GM23338 (cell line): ENCODE measurements at regions not wholly inside any gene's neighbourhood (a gene's known extent, or its start where the extent isn't known, plus 50 kb on each side); places are given as distances from the start of the nearest gene placed in this dataset.
A peak's percentile ranks its signal among the peaks of the same experiment; 100 is the strongest.

Source experiments
- ATAC-seq: fragments of 200-7000 bp; cut with Tn5 transposase; 3 replicates; pipeline ENCODE4 v1.9.1; 2020
- DNase-seq: peaks from one replicate; pipeline ENCODE4 v3.0.0-alpha.2; 2015; ENCODE audit warnings: low spot score
- H2AFZ ChIP-seq: fragments of 200-600 bp; sonication (generic); 2 replicates; pipeline ENCODE4 v1.8.0; 2016; ENCODE audit warnings: antibody characterized with exemption, mild to moderate bottlenecking, moderate library complexity
- H3F3A ChIP-seq: fragments of 200-600 bp; sonication (generic); replicated peaks from 2 replicates; pipeline ENCODE4 v1.8.0; 2017; ENCODE audit warnings: antibody characterized with exemption, mixed run types, low read depth
- H3K27ac ChIP-seq: fragments of 200-600 bp; sonication (generic); 2 replicates; pipeline ENCODE4 v1.6.1; 2016; ENCODE audit warnings: low read depth
- H3K27me3 ChIP-seq: fragments of 200-600 bp; sonication (generic); 2 replicates; pipeline ENCODE4 v1.8.0; 2016; ENCODE audit warnings: mild to moderate bottlenecking, mixed run types, moderate library complexity; ENCODE audit not compliant: insufficient read depth
- H3K36me3 ChIP-seq: fragments of 200-600 bp; sonication (generic); 2 replicates; pipeline ENCODE4 v1.8.0; 2016; ENCODE audit warnings: mild to moderate bottlenecking; ENCODE audit not compliant: insufficient read depth
- H3K4me1 ChIP-seq: fragments of 200-600 bp; sonication (generic); 2 replicates; pipeline ENCODE4 v1.8.0; 2016; ENCODE audit warnings: mild to moderate bottlenecking, moderate library complexity; ENCODE audit not compliant: insufficient read depth
- H3K4me2 ChIP-seq: fragments of 200-600 bp; sonication (generic); 2 replicates; pipeline ENCODE4 v1.7.1; 2017; ENCODE audit warnings: mixed run types
- H3K4me3 ChIP-seq: fragments of 200-600 bp; sonication (generic); 2 replicates; pipeline ENCODE4 v1.6.1; 2016; ENCODE audit warnings: mixed run types
- H3K79me2 ChIP-seq: fragments of 200-600 bp; sonication (generic); replicated peaks from 2 replicates; pipeline ENCODE4 v1.8.0; 2017; ENCODE audit warnings: mild to moderate bottlenecking; ENCODE audit not compliant: insufficient read depth
- H3K9me2 ChIP-seq: fragments of 200-600 bp; sonication (generic); 2 replicates; pipeline ENCODE4 v1.8.0; 2017; ENCODE audit not compliant: insufficient read depth
- H4K20me1 ChIP-seq: fragments of 200-600 bp; sonication (generic); replicated peaks from 2 replicates; pipeline ENCODE4 v1.8.0; 2017; ENCODE audit warnings: mild to moderate bottlenecking; ENCODE audit not compliant: insufficient read depth
- H3K27ac Mint-ChIP-seq: 2 replicates; pipeline ENCODE4 v1.8.0; 2020; ENCODE audit warnings: inconsistent platforms, mild to moderate bottlenecking, moderate library complexity, mixed read lengths
- H3K27me3 Mint-ChIP-seq: 3 replicates; pipeline ENCODE4 v1.8.0; 2022; ENCODE audit warnings: low read depth, mild to moderate bottlenecking, moderate library complexity, mixed read lengths, inconsistent platforms; ENCODE audit not compliant: insufficient read depth, poor library complexity
- H3K36me3 Mint-ChIP-seq: 3 replicates; pipeline ENCODE4 v1.8.0; 2021; ENCODE audit warnings: low read depth, mild to moderate bottlenecking, inconsistent platforms, moderate library complexity, mixed read lengths
- H3K4me1 Mint-ChIP-seq: 3 replicates; pipeline ENCODE4 v1.8.0; 2020; ENCODE audit warnings: mild to moderate bottlenecking, inconsistent platforms, mixed read lengths
- H3K4me3 Mint-ChIP-seq: 3 replicates; pipeline ENCODE4 v1.8.0; 2021; ENCODE audit warnings: moderate library complexity, mild to moderate bottlenecking, inconsistent platforms, mixed read lengths
- H3K9me3 Mint-ChIP-seq: 3 replicates; pipeline ENCODE4 v1.8.0; 2020; ENCODE audit warnings: moderate library complexity, mild to moderate bottlenecking, inconsistent platforms, mixed read lengths
- ETS1 ChIP-seq: IDR thresholded peaks from 2 replicates; pipeline ENCODE4 v1.6.1; 2016; ENCODE audit warnings: antibody characterized with exemption
- JUNB ChIP-seq: IDR thresholded peaks from one replicate; pipeline ENCODE4 v1.6.1; 2016; ENCODE audit warnings: antibody characterized with exemption; ENCODE audit not compliant: unreplicated experiment
- POLR2AphosphoS5 ChIP-seq: IDR thresholded peaks from 2 replicates; pipeline ENCODE4 v1.6.1; 2016; ENCODE audit warnings: antibody characterized with exemption, low read depth
- STAT1 ChIP-seq: IDR thresholded peaks from one replicate; pipeline ENCODE4 v1.6.1; 2016; ENCODE audit warnings: antibody characterized with exemption; ENCODE audit not compliant: unreplicated experiment
- ZNF331 ChIP-seq: fragments of 250-450 bp; sonication (Bioruptor Pico); IDR thresholded peaks from 2 replicates; pipeline ENCODE4 v1.5.0; 2020; ENCODE audit warnings: low read depth, mild to moderate bottlenecking, moderate library complexity
- ZNF462 ChIP-seq: fragments of 250-450 bp; sonication (Bioruptor Pico); IDR thresholded peaks from 2 replicates; pipeline ENCODE4 v1.5.0; 2020; ENCODE audit warnings: mild to moderate bottlenecking, moderate library complexity

GRCh38 chr9:129523943-129524581 is 96.8 kb downstream of the C9orf50 start (continued):
- TF ChIP-seq ZNF462 (CRISPR knock-in tag), result no peak
- TF ChIP-seq STAT1, result no peak
- TF ChIP-seq ZNF331, result no peak
- TF ChIP-seq POLR2AphosphoS5, result no peak
- TF ChIP-seq ETS1, result no peak

GRCh38 chr9:129522351-129522750 is 98.5 kb downstream of the C9orf50 start:
- H3K27ac Mint-ChIP-seq, result no peak overlapping the region
- Histone ChIP-seq H3K27me3 (no peaks in the 10 kb centered on the region), H3K27ac (no peak overlapping the region), H3K4me3 (no peak overlapping the region), H3K9me2 (no peaks in the 10 kb centered on the region), H2AFZ (0 out of 2 replicates have a peak overlapping the region, but pooled peaks have one; percentile 10), H3K79me2 (no peaks in the 10 kb centered on the region), H3F3A (no peaks in the 10 kb centered on the region), H3K4me2 (no peak overlapping the region), H4K20me1 (no peaks in the 10 kb centered on the region), H3K4me1 (no peaks in the 10 kb centered on the region; the same call in 1 of the 2 replicates), H3K36me3 (no peaks in the 10 kb centered on the region)
- peaks cover 18% of the 10 kb centered on the region for H3K27me3 Mint-ChIP-seq
- DNase-seq, result no peak
- H3K36me3 Mint-ChIP-seq, result peaks cover 9% of the 10 kb centered on the region; the same call in 2 of the 3 replicates
- H3K4me3 Mint-ChIP-seq, result no peak overlapping the region
- peaks cover 20% of the 10 kb centered on the region for H3K9me3 Mint-ChIP-seq
- ATAC-seq, result no peak
- peaks cover 23% of the 10 kb centered on the region for H3K4me1 Mint-ChIP-seq
- no peak for TF ChIP-seq JUNB
- no peak for TF ChIP-seq ZNF462 (CRISPR knock-in tag)
